Sigmoid colon (tissue), 6 donors: ENCODE measurements at regions not wholly inside any gene's neighbourhood (a gene's known extent, or its start where the extent isn't known, plus 50 kb on each side); places are given as distances from the start of the nearest gene placed in this dataset.

Source experiments
- DNase-seq: peaks from one replicate; pipeline ENCODE4 v3.0.0-alpha.2; 2019
- H3K27ac ChIP-seq, 4 donors: fragments of 200-600 bp; sonication (generic); one replicate each; pipeline ENCODE4 v1.5.1; 2016 to 2019; ENCODE audit warnings: mild to moderate bottlenecking in 1 of 4
- H3K27me3 ChIP-seq, 3 donors: fragments of 200-600 bp; sonication (generic); one replicate each; pipeline ENCODE4 v1.5.1; 2019; ENCODE audit warnings: mild to moderate bottlenecking in 1 of 3
- H3K36me3 ChIP-seq, 4 donors: fragments of 200-600 bp; sonication (generic); one replicate each; pipeline ENCODE4 v1.5.1; 2016 to 2019
- H3K4me1 ChIP-seq, 4 donors: fragments of 200-600 bp; sonication (generic); one replicate each; pipeline ENCODE4 v1.5.1; 2017 to 2019
- H3K4me3 ChIP-seq, 4 donors: fragments of 200-600 bp; sonication (generic); one replicate each; pipeline ENCODE4 v1.5.1; 2017 to 2019; ENCODE audit warnings: mild to moderate bottlenecking in 2 of 4, moderate library complexity in 1 of 4
- H3K9me3 ChIP-seq, 4 donors: fragments of 200-600 bp in 3 of 4; sonication (generic) in 3 of 4; one replicate each; pipeline versions ENCODE4 v1.5.1 to v1.6.1; 2013 to 2019
- EP300 ChIP-seq, 4 donors: sonication (generic); formaldehyde crosslinking; IDR thresholded peaks; one replicate each; pipeline ENCODE4 v1.6.1; 2017; ENCODE audit warnings: antibody characterized with exemption in 4 of 4
- POLR2A ChIP-seq, 2 donors: fragments of 450-650 bp; IDR thresholded peaks; one replicate each; pipeline ENCODE4 v1.6.1; 2016; ENCODE audit warnings: antibody characterized with exemption in 2 of 2, mild to moderate bottlenecking in 2 of 2, moderate library complexity in 2 of 2
- POLR2AphosphoS5 ChIP-seq, 4 donors: sonication (generic); formaldehyde crosslinking; IDR thresholded peaks; one replicate each; pipeline ENCODE4 v1.6.1; 2017; ENCODE audit warnings: antibody characterized with exemption in 4 of 4
- WGBS, 2 donors: extraction: QIAGEN DNeasy Blood & Tissue Kit; methylation state at CpG; one replicate each; pipeline ENCODE4 v1.1.7; 2013; 5-methylcytosine and 5-hydroxymethylcytosine counted together
- intact Hi-C: fragments of 100-400 bp; cut with DNase I; formaldehyde crosslinking; loops from one replicate; pipeline ENCODE4 v1.15.1; 2023
- TF ChIP-seq, protein P1 (sequence below), 4 experiments: fragments of 450-650 bp in 3 of 4; fragments of 200-600 bp in 1 of 4; IDR thresholded peaks; one replicate each; pipeline ENCODE4 v1.5.1; 2016 to 2019; ENCODE audit warnings: antibody characterized with exemption in 4 of 4, mild to moderate bottlenecking in 3 of 4, moderate library complexity in 2 of 4
- donor health status: healthy with polysubstance abuse.
- donor health status: healthy.

DNA sequence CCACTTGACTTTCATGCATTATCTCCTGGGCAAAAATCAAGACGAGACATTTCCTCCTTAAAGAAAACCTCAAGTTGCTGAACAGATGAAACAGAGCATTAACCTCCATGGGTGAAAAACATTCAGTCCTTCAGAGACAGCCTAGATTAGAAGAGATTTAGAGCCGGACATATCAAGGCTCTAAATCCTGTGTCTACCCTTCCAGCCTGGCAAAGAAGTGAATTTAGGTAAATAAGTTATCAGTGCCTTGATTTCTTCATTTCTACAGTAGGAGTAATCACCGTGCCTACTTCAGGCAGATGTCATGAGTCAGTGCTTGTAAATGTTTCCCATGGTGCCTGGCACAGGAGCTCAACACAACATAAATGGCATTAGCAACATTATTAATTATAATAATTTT is 159.3 kb upstream of the PRICKLE2 start:
- H3K4me3 ChIP-seq: no peak overlapping the region
- 74 to 83% methylated on average over 3 of the region's 3 CpGs for WGBS, 2 donors
- H3K36me3 ChIP-seq: no peaks in the 10 kb centered on the region
- DNase-seq: no peak
- H3K27me3 ChIP-seq: no peaks in the 10 kb centered on the region
- H3K9me3 ChIP-seq: no peaks in the 10 kb centered on the region
- intact Hi-C loops: no loop called here
- TF ChIP-seq POLR2A (IDR thresholded peaks at IDR 0.05) (no peak), EP300 (IDR thresholded peaks at IDR 0.05) (no peak), POLR2AphosphoS5 (IDR thresholded peaks at IDR 0.05) (no peak)
- TF ChIP-seq, protein P1, sequence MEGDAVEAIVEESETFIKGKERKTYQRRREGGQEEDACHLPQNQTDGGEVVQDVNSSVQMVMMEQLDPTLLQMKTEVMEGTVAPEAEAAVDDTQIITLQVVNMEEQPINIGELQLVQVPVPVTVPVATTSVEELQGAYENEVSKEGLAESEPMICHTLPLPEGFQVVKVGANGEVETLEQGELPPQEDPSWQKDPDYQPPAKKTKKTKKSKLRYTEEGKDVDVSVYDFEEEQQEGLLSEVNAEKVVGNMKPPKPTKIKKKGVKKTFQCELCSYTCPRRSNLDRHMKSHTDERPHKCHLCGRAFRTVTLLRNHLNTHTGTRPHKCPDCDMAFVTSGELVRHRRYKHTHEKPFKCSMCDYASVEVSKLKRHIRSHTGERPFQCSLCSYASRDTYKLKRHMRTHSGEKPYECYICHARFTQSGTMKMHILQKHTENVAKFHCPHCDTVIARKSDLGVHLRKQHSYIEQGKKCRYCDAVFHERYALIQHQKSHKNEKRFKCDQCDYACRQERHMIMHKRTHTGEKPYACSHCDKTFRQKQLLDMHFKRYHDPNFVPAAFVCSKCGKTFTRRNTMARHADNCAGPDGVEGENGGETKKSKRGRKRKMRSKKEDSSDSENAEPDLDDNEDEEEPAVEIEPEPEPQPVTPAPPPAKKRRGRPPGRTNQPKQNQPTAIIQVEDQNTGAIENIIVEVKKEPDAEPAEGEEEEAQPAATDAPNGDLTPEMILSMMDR (IDR thresholded peaks at IDR 0.05): no peak
- no peak overlapping the region for H3K27ac ChIP-seq
- no peaks in the 10 kb centered on the region for H3K4me1 ChIP-seq

DNA sequence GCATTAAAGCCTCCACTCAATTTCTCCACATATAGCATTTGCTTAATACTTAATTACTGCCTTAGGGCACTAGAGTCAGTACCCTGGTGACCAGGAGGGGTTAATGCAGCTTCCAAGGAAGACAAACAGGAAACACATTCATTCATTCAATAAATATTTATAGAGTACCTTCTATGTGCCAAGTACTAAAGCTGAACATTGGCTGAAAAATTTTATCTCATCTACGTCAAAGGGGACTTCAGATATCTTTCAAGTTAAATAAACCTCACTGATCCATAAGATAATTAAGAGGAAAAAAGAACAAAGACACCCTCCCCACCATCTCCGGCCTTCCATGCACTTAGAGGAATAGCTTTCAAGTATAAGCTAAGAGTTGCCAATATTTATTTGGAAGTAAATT is 156.9 kb upstream of the PRICKLE2 start:
- Histone ChIP-seq H3K9me3 (no peaks in the 10 kb centered on the region), H3K36me3 (no peaks in the 10 kb centered on the region), H3K27me3 (no peaks in the 10 kb centered on the region), H3K27ac (no peak overlapping the region), H3K4me3 (no peak overlapping the region), H3K4me1 (no peaks in the 10 kb centered on the region)
- no peak for DNase-seq
- intact Hi-C loops: no loop called here
- TF ChIP-seq EP300 (IDR thresholded peaks at IDR 0.05): no peak
- TF ChIP-seq, protein P1 (IDR thresholded peaks at IDR 0.05): no peak
- no peak for TF ChIP-seq POLR2AphosphoS5 (IDR thresholded peaks at IDR 0.05)
- no peak for TF ChIP-seq POLR2A (IDR thresholded peaks at IDR 0.05)
- WGBS, 2 donors: 71 to 72% methylated on average over 2 of the region's 2 CpGs

DNA sequence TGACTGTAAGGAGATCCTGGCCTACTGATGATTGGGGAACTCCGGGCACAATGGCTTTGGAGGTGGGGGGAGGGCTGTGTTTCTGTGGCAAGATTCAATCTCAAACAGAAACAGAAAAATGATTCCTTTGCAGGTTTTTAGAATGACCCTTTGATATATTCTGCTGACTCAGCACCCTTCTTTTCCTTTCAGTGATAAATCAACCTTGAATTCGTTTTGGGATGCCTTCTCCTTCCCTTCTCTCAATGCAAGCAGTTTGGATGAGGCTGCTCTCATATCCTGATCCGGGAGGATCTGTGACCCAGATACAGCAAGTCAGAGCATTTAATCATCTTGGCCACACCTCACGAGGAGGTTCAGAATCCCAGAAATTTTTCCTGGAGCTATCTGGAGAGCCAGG is 156.1 kb upstream of the PRICKLE2 start:
- H3K9me3 ChIP-seq: no peaks in the 10 kb centered on the region
- no peak overlapping the region for H3K27ac ChIP-seq
- no peaks in the 10 kb centered on the region for H3K27me3 ChIP-seq
- intact Hi-C loops: no loop called here
- H3K4me3 ChIP-seq: no peak overlapping the region
- H3K4me1 ChIP-seq: no peaks in the 10 kb centered on the region
- WGBS, 2 donors: 68 to 78% methylated on average over 4 of the region's 4 CpGs
- H3K36me3 ChIP-seq: no peaks in the 10 kb centered on the region
- DNase-seq: no peak
- TF ChIP-seq, protein P1 (IDR thresholded peaks at IDR 0.05): no peak
- TF ChIP-seq POLR2AphosphoS5 (IDR thresholded peaks at IDR 0.05): no peak
- TF ChIP-seq EP300 (IDR thresholded peaks at IDR 0.05): no peak
- no peak for TF ChIP-seq POLR2A (IDR thresholded peaks at IDR 0.05)

DNA sequence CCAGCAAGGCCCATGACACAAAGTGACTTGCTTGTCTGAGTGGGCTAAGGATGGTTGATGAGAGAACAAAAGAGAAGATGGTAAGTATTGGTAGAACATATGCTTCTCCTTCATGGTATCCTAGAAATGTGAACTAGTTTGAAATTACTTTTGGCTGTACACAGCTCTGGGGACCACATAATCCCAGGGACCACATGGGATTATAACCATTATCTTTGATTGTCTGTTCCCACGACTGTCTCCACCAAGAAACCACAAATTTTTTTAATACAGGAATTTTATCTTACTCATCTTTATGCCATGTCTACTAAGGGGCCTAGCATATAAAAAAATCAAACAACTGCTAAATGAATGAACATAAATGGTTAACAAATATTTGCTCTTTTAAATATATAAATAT is 155.3 kb upstream of the PRICKLE2 start:
- intact Hi-C loops: no loop called here
- TF ChIP-seq EP300 (IDR thresholded peaks at IDR 0.05) (no peak), POLR2AphosphoS5 (IDR thresholded peaks at IDR 0.05) (no peak), POLR2A (IDR thresholded peaks at IDR 0.05) (no peak)
- TF ChIP-seq, protein P1 (IDR thresholded peaks at IDR 0.05): no peak
- Histone ChIP-seq H3K4me1 (no peaks in the 10 kb centered on the region), H3K9me3 (peaks cover 0 to 3% (median 0%) of the 10 kb centered on the region in 4 donors), H3K4me3 (no peak overlapping the region), H3K36me3 (no peaks in the 10 kb centered on the region), H3K27me3 (no peaks in the 10 kb centered on the region), H3K27ac (no peak overlapping the region)
- WGBS, 2 donors: 67 to 70% methylated on average over 1 of the region's 1 CpG
- no peak for DNase-seq

DNA sequence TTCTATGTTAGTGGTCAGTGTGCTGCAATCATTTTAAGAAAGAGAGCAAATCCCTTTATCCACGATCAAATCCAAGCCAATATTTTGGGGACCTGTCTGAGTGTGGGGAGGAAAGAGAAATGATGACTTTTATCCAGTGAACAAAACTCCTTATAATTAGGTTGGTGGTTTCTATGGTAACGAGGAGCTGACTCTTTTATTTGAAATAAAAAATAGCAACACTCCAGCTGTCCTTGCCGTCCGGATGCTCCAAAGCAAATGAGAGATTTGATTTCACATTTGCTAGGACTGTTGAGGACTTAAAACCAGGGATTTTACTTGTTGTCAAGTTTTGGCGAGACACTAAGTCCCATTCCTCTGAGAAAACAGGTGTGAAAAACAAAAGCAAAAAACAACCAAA is 154.0 kb upstream of the PRICKLE2 start:
- no peak for TF ChIP-seq EP300 (IDR thresholded peaks at IDR 0.05)
- intact Hi-C loops: no loop called here
- no peak for DNase-seq
- H3K9me3 ChIP-seq: peaks cover 0 to 3% (median 0%) of the 10 kb centered on the region in 4 donors
- WGBS, 2 donors: 71 to 76% methylated on average over 5 of the region's 5 CpGs
- H3K27me3 ChIP-seq: no peaks in the 10 kb centered on the region
- no peak overlapping the region for H3K27ac ChIP-seq
- no peak overlapping the region for H3K4me3 ChIP-seq
- H3K36me3 ChIP-seq: no peaks in the 10 kb centered on the region
- H3K4me1 ChIP-seq: no peaks in the 10 kb centered on the region
